ENCODE measurements at regions not wholly inside any gene's neighbourhood (a gene's known extent, or its start where the extent isn't known, plus 50 kb on each side); places are given as distances from the start of the nearest gene placed in this dataset.

GRCh38 chr1:214941061-214941460 is 141.5 kb upstream of the KCNK2 start:
- TF ChIP-seq CTCF (conservative IDR thresholded peaks at IDR 0.05 in 1 of 2, IDR thresholded peaks at IDR 0.05 in 1 of 2; ENCODE audit: low read depth in 1 of 2, low read length in 2 of 2) (no peak), EZH2 (IDR thresholded peaks at IDR 0.05; ENCODE audit: low read length, missing control alignments) (no peak)
